Stomach (tissue), 8 donors: ENCODE measurements at regions not wholly inside any gene's neighbourhood (a gene's known extent, or its start where the extent isn't known, plus 50 kb on each side); places are given as distances from the start of the nearest gene placed in this dataset.

Experiments used
- DNase-seq, 2 donors: peaks; one replicate each; pipeline versions ENCODE4 v3.0.0 to v3.0.0-alpha.2; 2013 to 2019
- H3K27ac ChIP-seq, 5 donors: fragments of 200-600 bp in 4 of 5; sonication (generic) in 4 of 5; one replicate each; pipeline ENCODE4 v1.5.1; 2013 to 2019; ENCODE audit warnings: mild to moderate bottlenecking in 1 of 5, moderate library complexity in 1 of 5
- H3K27me3 ChIP-seq, 3 donors: fragments of 200-600 bp; sonication (generic); one replicate each; pipeline ENCODE4 v1.5.1; 2017 to 2019; ENCODE audit warnings: mixed run types in 1 of 3
- H3K36me3 ChIP-seq, 4 donors: fragments of 200-600 bp; sonication (generic); 1 replicate in 3 of 4; 2 replicates in 1 of 4; pipeline ENCODE4 v1.5.1; 2016 to 2019
- H3K4me1 ChIP-seq, 4 donors: fragments of 200-600 bp; sonication (generic); one replicate each; pipeline ENCODE4 v1.5.1; 2016 to 2019
- H3K4me3 ChIP-seq, 4 donors: fragments of 200-600 bp; sonication (generic) in 3 of 4; one replicate each; pipeline ENCODE4 v1.5.1; 2016 to 2019; ENCODE audit warnings: mild to moderate bottlenecking in 1 of 4
- H3K9me3 ChIP-seq, 4 donors: fragments of 200-600 bp; sonication (generic); one replicate each; pipeline ENCODE4 v1.5.1; 2016 to 2019
- EP300 ChIP-seq: sonication (generic); formaldehyde crosslinking; IDR thresholded peaks from one replicate; pipeline ENCODE4 v1.6.1; 2017; ENCODE audit warnings: antibody characterized with exemption
- POLR2A ChIP-seq, 4 donors: fragments of 450-650 bp; IDR thresholded peaks; one replicate each; pipeline ENCODE4 v1.6.1; 2016; ENCODE audit warnings: antibody characterized with exemption in 4 of 4, control low read depth in 2 of 4, mild to moderate bottlenecking in 1 of 4, moderate library complexity in 1 of 4
- POLR2AphosphoS5 ChIP-seq, 3 donors: sonication (generic); formaldehyde crosslinking; IDR thresholded peaks; one replicate each; pipeline ENCODE4 v1.6.1; 2016; ENCODE audit warnings: antibody characterized with exemption in 3 of 3
- WGBS, 5 donors: extraction: QIAGEN DNeasy Blood & Tissue Kit in 3 of 5; methylation state at CpG; one replicate each; pipeline versions ENCODE4 v1.1.5 to v1.1.7; 2013 to 2018; 5-methylcytosine and 5-hydroxymethylcytosine counted together
- intact Hi-C: fragments of 100-400 bp; cut with DNase I; formaldehyde crosslinking; loops from one replicate; pipeline ENCODE4 v1.15.1; 2023; ENCODE audit warnings: low total_unique reads
- TF ChIP-seq, protein P1 (sequence below), 7 experiments: fragments of 450-650 bp in 4 of 7; fragments of 200-600 bp in 3 of 7; sonication (generic) in 3 of 7; IDR thresholded peaks; one replicate each; pipeline ENCODE4 v1.5.1; 2016 to 2019; ENCODE audit warnings: antibody characterized with exemption in 7 of 7, control low read depth in 2 of 7, mild to moderate bottlenecking in 1 of 7
- donor health status: healthy with polysubstance abuse.
- donor health status: Bipolar disorder and iron deficiency.
- donor health status: healthy.

DNA sequence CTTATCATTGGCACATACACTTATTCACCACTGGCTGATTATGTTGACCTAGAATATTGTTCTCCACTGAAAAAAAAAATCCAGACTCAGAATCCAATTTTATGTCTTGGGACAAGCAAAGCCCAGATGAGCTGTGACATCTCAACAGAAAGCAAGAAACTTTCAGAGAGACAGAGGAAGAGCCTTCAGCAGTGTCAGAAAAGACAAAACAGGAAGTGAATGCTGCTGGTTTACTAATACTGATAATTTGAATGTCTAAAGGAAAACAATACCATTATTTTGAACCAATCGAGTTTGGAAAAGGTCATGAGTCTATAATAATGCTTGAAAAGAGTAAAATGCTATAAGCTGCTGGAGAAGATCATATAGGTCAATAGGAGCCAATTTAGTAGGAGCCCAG lies 179.8 kb upstream of the RIMS1 start:
- H3K4me1 ChIP-seq: no peaks in the 10 kb centered on the region
- WGBS, 5 donors: 31 to 48% (median 36%) methylated on average over 1 of the region's 1 CpG
- no peak overlapping the region for H3K4me3 ChIP-seq
- TF ChIP-seq, protein P1, sequence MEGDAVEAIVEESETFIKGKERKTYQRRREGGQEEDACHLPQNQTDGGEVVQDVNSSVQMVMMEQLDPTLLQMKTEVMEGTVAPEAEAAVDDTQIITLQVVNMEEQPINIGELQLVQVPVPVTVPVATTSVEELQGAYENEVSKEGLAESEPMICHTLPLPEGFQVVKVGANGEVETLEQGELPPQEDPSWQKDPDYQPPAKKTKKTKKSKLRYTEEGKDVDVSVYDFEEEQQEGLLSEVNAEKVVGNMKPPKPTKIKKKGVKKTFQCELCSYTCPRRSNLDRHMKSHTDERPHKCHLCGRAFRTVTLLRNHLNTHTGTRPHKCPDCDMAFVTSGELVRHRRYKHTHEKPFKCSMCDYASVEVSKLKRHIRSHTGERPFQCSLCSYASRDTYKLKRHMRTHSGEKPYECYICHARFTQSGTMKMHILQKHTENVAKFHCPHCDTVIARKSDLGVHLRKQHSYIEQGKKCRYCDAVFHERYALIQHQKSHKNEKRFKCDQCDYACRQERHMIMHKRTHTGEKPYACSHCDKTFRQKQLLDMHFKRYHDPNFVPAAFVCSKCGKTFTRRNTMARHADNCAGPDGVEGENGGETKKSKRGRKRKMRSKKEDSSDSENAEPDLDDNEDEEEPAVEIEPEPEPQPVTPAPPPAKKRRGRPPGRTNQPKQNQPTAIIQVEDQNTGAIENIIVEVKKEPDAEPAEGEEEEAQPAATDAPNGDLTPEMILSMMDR (IDR thresholded peaks at IDR 0.05): no peak
- no peak for TF ChIP-seq EP300
- no peak for TF ChIP-seq POLR2A (IDR thresholded peaks at IDR 0.05)
- TF ChIP-seq POLR2AphosphoS5 (IDR thresholded peaks at IDR 0.05): no peak
- DNase-seq: no peak
- H3K36me3 ChIP-seq: no peaks in the 10 kb centered on the region
- peaks cover 0 to 4% (median 0%) of the 10 kb centered on the region in 4 donors for H3K9me3 ChIP-seq
- intact Hi-C loops: no loop called here
- no peak overlapping the region for H3K27ac ChIP-seq
- H3K27me3 ChIP-seq: no peaks in the 10 kb centered on the region

DNA sequence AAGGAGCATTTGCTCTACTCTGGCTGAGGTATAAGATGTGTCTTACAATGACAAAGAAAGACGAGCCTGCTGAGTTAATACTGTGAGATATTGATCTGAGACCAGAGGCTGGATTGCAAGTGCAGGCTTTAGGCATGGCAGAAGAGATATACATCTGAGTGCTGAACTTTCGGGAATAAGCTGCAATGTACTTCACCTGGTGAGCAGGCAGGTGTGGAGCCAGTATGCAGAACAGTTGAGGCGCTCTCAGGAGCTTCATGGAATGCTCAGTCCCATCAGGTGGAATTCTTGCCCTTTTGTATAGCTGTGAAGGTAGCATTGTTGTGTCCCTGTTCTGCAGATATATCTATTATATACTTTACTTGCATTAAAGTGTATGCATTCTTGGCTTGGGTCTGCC lies 179.3 kb upstream of the RIMS1 start:
- H3K9me3 ChIP-seq: peaks cover 0 to 4% (median 0%) of the 10 kb centered on the region in 4 donors
- 62 to 70% (median 64%) methylated on average over 3 of the region's 3 CpGs for WGBS, 5 donors
- DNase-seq: no peak
- H3K4me3 ChIP-seq: no peak overlapping the region
- TF ChIP-seq POLR2AphosphoS5 (IDR thresholded peaks at IDR 0.05) (no peak), POLR2A (IDR thresholded peaks at IDR 0.05) (no peak)
- intact Hi-C loops: no loop called here
- H3K27ac ChIP-seq: no peak overlapping the region
- H3K4me1 ChIP-seq: no peaks in the 10 kb centered on the region
- no peaks in the 10 kb centered on the region for H3K27me3 ChIP-seq
- H3K36me3 ChIP-seq: no peaks in the 10 kb centered on the region

DNA sequence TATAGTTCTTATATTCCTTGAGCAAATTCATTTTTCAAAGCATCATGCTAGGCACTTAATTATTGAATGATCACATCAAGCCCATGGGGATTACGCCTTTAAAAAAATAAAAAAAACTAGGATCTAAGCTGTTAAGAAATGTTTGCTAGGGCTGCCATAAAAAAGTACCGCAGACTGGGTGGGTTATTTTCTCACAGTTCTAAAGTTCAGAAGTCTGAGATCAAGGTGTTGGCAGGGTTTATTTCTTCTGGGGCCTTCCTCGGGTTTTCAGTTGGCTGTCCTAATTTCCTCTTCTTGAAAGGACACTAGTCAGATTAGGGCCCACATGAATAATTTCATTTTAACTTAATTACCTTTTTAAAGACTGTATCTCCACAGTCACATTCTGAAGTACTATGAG lies 165.6 kb upstream of the RIMS1 start:
- 50 to 62% (median 61%) methylated on average over 3 of the region's 3 CpGs for WGBS, 5 donors
- Histone ChIP-seq H3K4me3 (no peak overlapping the region), H3K36me3 (no peaks in the 10 kb centered on the region), H3K27ac (no peak overlapping the region), H3K9me3 (no peaks in the 10 kb centered on the region), H3K27me3 (no peaks in the 10 kb centered on the region), H3K4me1 (no peaks in the 10 kb centered on the region)
- intact Hi-C loops: no loop called here
- no peak for DNase-seq
- TF ChIP-seq POLR2A (IDR thresholded peaks at IDR 0.05) (no peak), POLR2AphosphoS5 (IDR thresholded peaks at IDR 0.05) (no peak), EP300 (no peak)
- TF ChIP-seq, protein P1 (IDR thresholded peaks at IDR 0.05): no peak

DNA sequence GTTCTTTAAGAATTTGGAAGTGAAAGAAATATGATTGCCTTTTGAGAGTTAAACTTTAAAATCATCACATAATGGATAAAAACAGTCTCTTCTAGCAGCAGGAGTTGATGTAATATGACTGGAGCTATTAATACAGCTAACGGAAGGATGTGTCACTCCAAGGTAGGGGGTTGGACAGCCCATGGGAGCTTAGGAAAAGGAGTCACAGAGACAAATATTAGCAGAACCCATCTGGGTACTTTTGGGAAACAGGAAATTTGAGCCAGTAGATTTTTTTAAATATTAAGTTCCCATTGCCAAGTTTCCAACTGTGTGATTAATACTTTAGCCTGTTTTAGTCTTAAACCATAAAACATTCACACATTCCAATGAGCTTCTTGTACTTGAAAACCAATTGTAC lies 164.7 kb upstream of the RIMS1 start:
- intact Hi-C loops: no loop called here
- WGBS, 5 donors: 52 to 80% (median 73%) methylated on average over 1 of the region's 1 CpG
- Histone ChIP-seq H3K36me3 (no peaks in the 10 kb centered on the region), H3K27me3 (no peaks in the 10 kb centered on the region), H3K9me3 (no peaks in the 10 kb centered on the region), H3K27ac (no peak overlapping the region), H3K4me3 (no peak overlapping the region), H3K4me1 (no peaks in the 10 kb centered on the region)
- DNase-seq: peak in 1 of 2 donors; percentile 11
- TF ChIP-seq POLR2A (IDR thresholded peaks at IDR 0.05) (no peak), EP300 (no peak), POLR2AphosphoS5 (IDR thresholded peaks at IDR 0.05) (no peak)
- TF ChIP-seq, protein P1 (IDR thresholded peaks at IDR 0.05): no peak

DNA sequence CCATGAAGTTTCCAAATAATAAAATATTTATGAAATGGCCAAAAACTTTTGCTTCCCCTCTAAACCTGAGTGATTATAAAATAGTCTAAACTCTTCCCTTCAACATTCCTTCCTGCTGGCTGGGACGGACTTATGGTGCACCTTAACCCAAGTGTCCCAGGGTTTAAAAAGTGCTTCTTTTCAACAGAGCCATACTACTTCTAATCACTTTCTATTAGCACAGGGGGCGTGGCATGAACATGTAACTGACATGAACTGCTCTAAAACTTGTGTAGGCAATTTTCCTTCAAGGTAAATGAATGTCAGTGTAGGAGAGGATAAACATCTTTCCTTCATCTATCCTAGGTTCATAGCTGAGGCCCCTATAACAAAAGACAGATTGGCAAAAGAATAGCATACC lies 163.6 kb upstream of the RIMS1 start:
- intact Hi-C loops: no loop called here
- Histone ChIP-seq H3K27me3 (no peaks in the 10 kb centered on the region), H3K4me1 (no peaks in the 10 kb centered on the region), H3K27ac (no peak overlapping the region), H3K9me3 (no peaks in the 10 kb centered on the region), H3K4me3 (no peak overlapping the region), H3K36me3 (no peaks in the 10 kb centered on the region)
- no peak for DNase-seq
- TF ChIP-seq EP300 (no peak), POLR2A (IDR thresholded peaks at IDR 0.05) (no peak), POLR2AphosphoS5 (IDR thresholded peaks at IDR 0.05) (no peak)
- TF ChIP-seq, protein P1 (IDR thresholded peaks at IDR 0.05): no peak
- 48 to 74% (median 59%) methylated on average over 2 of the region's 2 CpGs for WGBS, 5 donors
